HepG2 (cell line): ENCODE measurements at regions not wholly inside any gene's neighbourhood (a gene's known extent, or its start where the extent isn't known, plus 50 kb on each side); places are given as distances from the start of the nearest gene placed in this dataset.

Source experiments
- CEBPB ChIP-seq: IDR thresholded peaks from 2 replicates; pipeline ENCODE4 v1.6.1; 2011; ENCODE audit warnings: low read depth, low read length, improper control_type of control experiment, borderline replicate concordance
- EED ChIP-seq: sonication (generic); formaldehyde crosslinking; IDR thresholded peaks from 2 replicates; pipeline ENCODE4 v1.5.0; 2020; ENCODE audit warnings: mild to moderate bottlenecking, missing genetic modification reagents
- ETV6 ChIP-seq: sonication (generic); formaldehyde crosslinking; conservative IDR thresholded peaks from 2 replicates; pipeline ENCODE4 v1.4.0; 2020; ENCODE audit warnings: missing genetic modification reagents
- FOXO1 ChIP-seq: sonication (generic); formaldehyde crosslinking; IDR thresholded peaks from 2 replicates; pipeline ENCODE4 v1.4.0; 2020; ENCODE audit warnings: missing genetic modification reagents
- HOXA7 ChIP-seq: sonication (generic); formaldehyde crosslinking; IDR thresholded peaks from 2 replicates; pipeline ENCODE4 v1.8.1; 2022; ENCODE audit warnings: mild to moderate bottlenecking, missing genetic modification reagents, moderate library complexity
- HOXD1 ChIP-seq: sonication (generic); formaldehyde crosslinking; IDR thresholded peaks from 2 replicates; pipeline ENCODE4 v1.5.0; 2020; ENCODE audit warnings: missing genetic modification reagents
- KDM5A ChIP-seq: fragments of 200-600 bp; sonication (generic); IDR thresholded peaks from 2 replicates; pipeline ENCODE4 v1.7.0; 2018; ENCODE audit warnings: antibody characterized with exemption, mild to moderate bottlenecking, low read length, borderline replicate concordance
- KLF9 ChIP-seq: IDR thresholded peaks from 2 replicates; pipeline ENCODE4 v1.6.1; 2016; ENCODE audit warnings: low read depth
- NCOA5 ChIP-seq: sonication (generic); formaldehyde crosslinking; IDR thresholded peaks from 2 replicates; pipeline ENCODE4 v1.4.0; 2020; ENCODE audit warnings: missing genetic modification reagents
- NCOR1 ChIP-seq: fragments of 200-600 bp; sonication (generic); IDR thresholded peaks from 2 replicates; pipeline ENCODE4 v1.7.0; 2017; ENCODE audit warnings: antibody characterized with exemption, low read length, borderline replicate concordance
- NR2F6 ChIP-seq, 2 experiments: IDR thresholded peaks; 2 replicates each; pipeline ENCODE4 v1.6.1; 2016; ENCODE audit warnings: antibody characterized with exemption in 1 of 2, mild to moderate bottlenecking in 1 of 2
- RCOR2 ChIP-seq: IDR thresholded peaks from 2 replicates; pipeline ENCODE4 v1.6.1; 2016; ENCODE audit warnings: missing biosample characterization, missing genetic modification reagents
- RNF2 ChIP-seq: fragments of 450-650 bp; conservative IDR thresholded peaks from 2 replicates; pipeline ENCODE4 v1.6.1; 2016; ENCODE audit warnings: low read depth
- SP4 ChIP-seq: sonication (generic); formaldehyde crosslinking; IDR thresholded peaks from 2 replicates; pipeline ENCODE4 v1.8.1; 2023; ENCODE audit warnings: mild to moderate bottlenecking, missing genetic modification reagents
- TEAD3 ChIP-seq: optimal IDR thresholded peaks from 2 replicates; pipeline ENCODE3; 2016; ENCODE audit warnings: borderline replicate concordance
- XRCC5 ChIP-seq: fragments of 200-400 bp; formaldehyde crosslinking; optimal IDR thresholded peaks from 2 replicates; pipeline ENCODE3; 2017; ENCODE audit warnings: mild to moderate bottlenecking, low read length
- ZNF337 ChIP-seq: sonication (generic); formaldehyde crosslinking; IDR thresholded peaks from 2 replicates; pipeline ENCODE4 v1.5.1; 2020; ENCODE audit warnings: missing genetic modification reagents, low read depth, mild to moderate bottlenecking, borderline replicate concordance
- ZNF546 ChIP-seq: sonication (generic); formaldehyde crosslinking; conservative IDR thresholded peaks from 2 replicates; pipeline ENCODE4 v1.8.1; 2023; ENCODE audit warnings: mild to moderate bottlenecking, missing genetic modification reagents
- ZNF83 ChIP-seq: sonication (generic); formaldehyde crosslinking; IDR thresholded peaks from 2 replicates; pipeline ENCODE4 v1.4.0; 2020; ENCODE audit warnings: missing genetic modification reagents, mild to moderate bottlenecking, borderline replicate concordance
- TF ChIP-seq, protein P1 (sequence below): sonication (generic); formaldehyde crosslinking; IDR thresholded peaks from 2 replicates; pipeline ENCODE4 v1.5.1; 2020; ENCODE audit warnings: mild to moderate bottlenecking, missing genetic modification reagents, borderline replicate concordance
- TF ChIP-seq, protein P2 (sequence below): sonication (generic); formaldehyde crosslinking; conservative IDR thresholded peaks from 2 replicates; pipeline ENCODE4 v1.4.0; 2020; ENCODE audit warnings: mild to moderate bottlenecking, missing genetic modification reagents, moderate library complexity
- TF ChIP-seq, protein P3 (sequence below): sonication (generic); formaldehyde crosslinking; IDR thresholded peaks from 2 replicates; pipeline ENCODE4 v1.4.0; 2020; ENCODE audit warnings: missing genetic modification reagents; ENCODE audit errors: not compliant biosample characterization

DNA sequence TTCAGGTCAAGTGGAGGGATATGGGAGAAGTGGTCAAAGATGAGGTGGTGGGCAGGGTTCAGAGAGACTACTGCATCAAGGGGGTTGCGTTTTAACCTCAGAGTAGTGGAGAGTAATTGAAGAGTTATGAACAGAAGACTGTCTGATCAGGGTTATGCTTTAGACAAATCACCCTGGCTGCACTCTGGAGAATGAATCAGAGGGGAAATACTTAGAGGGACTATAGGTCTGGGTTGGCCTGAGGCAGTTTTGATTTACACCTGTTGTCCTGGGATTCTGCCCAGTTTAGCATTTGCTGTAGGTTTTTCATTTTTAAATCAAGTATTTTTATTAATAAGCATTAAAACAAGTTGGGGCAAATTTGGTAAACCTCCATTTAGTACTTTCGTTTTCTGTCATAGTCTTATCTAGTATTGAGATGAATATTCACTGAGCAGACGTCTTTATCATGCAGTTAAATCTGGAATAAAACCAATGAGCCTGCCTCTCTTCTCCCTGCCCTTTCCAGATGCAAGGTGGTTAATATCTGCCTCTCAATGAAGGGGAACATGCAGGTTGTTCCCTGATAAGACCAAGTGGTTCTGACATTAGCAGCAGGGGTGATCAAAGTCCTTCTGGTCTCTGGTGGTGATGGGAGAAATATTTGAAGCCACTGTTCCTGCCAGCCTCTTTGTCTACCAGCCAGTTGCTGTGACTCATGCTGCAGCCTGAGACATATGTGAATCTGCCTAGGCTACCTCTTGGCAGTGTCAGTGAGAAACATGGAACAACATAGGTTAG is 116.0 kb upstream of the RPS6KA3 start (continued):
- TF ChIP-seq, protein P1, sequence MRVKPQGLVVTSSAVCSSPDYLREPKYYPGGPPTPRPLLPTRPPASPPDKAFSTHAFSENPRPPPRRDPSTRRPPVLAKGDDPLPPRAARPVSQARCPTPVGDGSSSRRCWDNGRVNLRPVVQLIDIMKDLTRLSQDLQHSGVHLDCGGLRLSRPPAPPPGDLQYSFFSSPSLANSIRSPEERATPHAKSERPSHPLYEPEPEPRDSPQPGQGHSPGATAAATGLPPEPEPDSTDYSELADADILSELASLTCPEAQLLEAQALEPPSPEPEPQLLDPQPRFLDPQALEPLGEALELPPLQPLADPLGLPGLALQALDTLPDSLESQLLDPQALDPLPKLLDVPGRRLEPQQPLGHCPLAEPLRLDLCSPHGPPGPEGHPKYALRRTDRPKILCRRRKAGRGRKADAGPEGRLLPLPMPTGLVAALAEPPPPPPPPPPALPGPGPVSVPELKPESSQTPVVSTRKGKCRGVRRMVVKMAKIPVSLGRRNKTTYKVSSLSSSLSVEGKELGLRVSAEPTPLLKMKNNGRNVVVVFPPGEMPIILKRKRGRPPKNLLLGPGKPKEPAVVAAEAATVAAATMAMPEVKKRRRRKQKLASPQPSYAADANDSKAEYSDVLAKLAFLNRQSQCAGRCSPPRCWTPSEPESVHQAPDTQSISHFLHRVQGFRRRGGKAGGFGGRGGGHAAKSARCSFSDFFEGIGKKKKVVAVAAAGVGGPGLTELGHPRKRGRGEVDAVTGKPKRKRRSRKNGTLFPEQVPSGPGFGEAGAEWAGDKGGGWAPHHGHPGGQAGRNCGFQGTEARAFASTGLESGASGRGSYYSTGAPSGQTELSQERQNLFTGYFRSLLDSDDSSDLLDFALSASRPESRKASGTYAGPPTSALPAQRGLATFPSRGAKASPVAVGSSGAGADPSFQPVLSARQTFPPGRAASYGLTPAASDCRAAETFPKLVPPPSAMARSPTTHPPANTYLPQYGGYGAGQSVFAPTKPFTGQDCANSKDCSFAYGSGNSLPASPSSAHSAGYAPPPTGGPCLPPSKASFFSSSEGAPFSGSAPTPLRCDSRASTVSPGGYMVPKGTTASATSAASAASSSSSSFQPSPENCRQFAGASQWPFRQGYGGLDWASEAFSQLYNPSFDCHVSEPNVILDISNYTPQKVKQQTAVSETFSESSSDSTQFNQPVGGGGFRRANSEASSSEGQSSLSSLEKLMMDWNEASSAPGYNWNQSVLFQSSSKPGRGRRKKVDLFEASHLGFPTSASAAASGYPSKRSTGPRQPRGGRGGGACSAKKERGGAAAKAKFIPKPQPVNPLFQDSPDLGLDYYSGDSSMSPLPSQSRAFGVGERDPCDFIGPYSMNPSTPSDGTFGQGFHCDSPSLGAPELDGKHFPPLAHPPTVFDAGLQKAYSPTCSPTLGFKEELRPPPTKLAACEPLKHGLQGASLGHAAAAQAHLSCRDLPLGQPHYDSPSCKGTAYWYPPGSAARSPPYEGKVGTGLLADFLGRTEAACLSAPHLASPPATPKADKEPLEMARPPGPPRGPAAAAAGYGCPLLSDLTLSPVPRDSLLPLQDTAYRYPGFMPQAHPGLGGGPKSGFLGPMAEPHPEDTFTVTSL = no peak
- no peak for TF ChIP-seq KDM5A
- no peak for TF ChIP-seq FOXO1
- no peak for TF ChIP-seq RNF2
- TF ChIP-seq, protein P2, sequence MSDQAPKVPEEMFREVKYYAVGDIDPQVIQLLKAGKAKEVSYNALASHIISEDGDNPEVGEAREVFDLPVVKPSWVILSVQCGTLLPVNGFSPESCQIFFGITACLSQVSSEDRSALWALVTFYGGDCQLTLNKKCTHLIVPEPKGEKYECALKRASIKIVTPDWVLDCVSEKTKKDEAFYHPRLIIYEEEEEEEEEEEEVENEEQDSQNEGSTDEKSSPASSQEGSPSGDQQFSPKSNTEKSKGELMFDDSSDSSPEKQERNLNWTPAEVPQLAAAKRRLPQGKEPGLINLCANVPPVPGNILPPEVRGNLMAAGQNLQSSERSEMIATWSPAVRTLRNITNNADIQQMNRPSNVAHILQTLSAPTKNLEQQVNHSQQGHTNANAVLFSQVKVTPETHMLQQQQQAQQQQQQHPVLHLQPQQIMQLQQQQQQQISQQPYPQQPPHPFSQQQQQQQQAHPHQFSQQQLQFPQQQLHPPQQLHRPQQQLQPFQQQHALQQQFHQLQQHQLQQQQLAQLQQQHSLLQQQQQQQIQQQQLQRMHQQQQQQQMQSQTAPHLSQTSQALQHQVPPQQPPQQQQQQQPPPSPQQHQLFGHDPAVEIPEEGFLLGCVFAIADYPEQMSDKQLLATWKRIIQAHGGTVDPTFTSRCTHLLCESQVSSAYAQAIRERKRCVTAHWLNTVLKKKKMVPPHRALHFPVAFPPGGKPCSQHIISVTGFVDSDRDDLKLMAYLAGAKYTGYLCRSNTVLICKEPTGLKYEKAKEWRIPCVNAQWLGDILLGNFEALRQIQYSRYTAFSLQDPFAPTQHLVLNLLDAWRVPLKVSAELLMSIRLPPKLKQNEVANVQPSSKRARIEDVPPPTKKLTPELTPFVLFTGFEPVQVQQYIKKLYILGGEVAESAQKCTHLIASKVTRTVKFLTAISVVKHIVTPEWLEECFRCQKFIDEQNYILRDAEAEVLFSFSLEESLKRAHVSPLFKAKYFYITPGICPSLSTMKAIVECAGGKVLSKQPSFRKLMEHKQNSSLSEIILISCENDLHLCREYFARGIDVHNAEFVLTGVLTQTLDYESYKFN (CRISPR knock-in tag) = peak; percentile 30; the same call in 1 of the 2 replicates
- no peak for TF ChIP-seq CEBPB
- TF ChIP-seq SP4 = no peak
- no peak; the same call in 1 of the 2 replicates for TF ChIP-seq NCOR1
- no peak for TF ChIP-seq ZNF83 (CRISPR knock-in tag)
- no peak for TF ChIP-seq NCOA5 (CRISPR knock-in tag)
- no peak for TF ChIP-seq KLF9 (CRISPR knock-in tag)
- no peak for TF ChIP-seq NR2F6 (IDR thresholded peaks at IDR 0.05)
- TF ChIP-seq NR2F6 (CRISPR knock-in tag; IDR thresholded peaks at IDR 0.05) = no peak
- TF ChIP-seq HOXD1 = no peak
- TF ChIP-seq ZNF337 = no peak
- TF ChIP-seq EED (CRISPR knock-in tag) = no peak
- TF ChIP-seq XRCC5 = no peak
- no peak for TF ChIP-seq ZNF546 (CRISPR knock-in tag)
- TF ChIP-seq, protein P3, sequence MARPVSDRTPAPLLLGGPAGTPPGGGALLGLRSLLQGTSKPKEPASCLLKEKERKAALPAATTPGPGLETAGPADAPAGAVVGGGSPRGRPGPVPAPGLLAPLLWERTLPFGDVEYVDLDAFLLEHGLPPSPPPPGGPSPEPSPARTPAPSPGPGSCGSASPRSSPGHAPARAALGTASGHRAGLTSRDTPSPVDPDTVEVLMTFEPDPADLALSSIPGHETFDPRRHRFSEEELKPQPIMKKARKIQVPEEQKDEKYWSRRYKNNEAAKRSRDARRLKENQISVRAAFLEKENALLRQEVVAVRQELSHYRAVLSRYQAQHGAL (CRISPR knock-in tag) = no peak
- peak; percentile 19 for TF ChIP-seq TEAD3 (CRISPR knock-in tag)
- TF ChIP-seq ETV6 (CRISPR knock-in tag) = no peak
- TF ChIP-seq HOXA7 (CRISPR knock-in tag) = no peak
- TF ChIP-seq RCOR2 (CRISPR knock-in tag) = no peak
